ENCODE measurements at regions not wholly inside any gene's neighbourhood (a gene's known extent, or its start where the extent isn't known, plus 50 kb on each side); places are given as distances from the start of the nearest gene placed in this dataset.

GRCh38 chr15:62431817-62432216 is 266.7 kb upstream of the C2CD4B start:
- ChIA-PET POLR2A (no interaction called here), CTCF (no interaction called here)
- ATAC-seq (ENCODE audit: low read depth) (no peak), DNase-seq (no peak)
- Mint-ChIP-seq H3K4me1 (no peaks in the 10 kb centered on the region), H3K4me3 (no peak overlapping the region), H3K27me3 (no peaks in the 10 kb centered on the region), H3K27ac (no peak overlapping the region), H3K9me3 (ENCODE audit: insufficient read depth) (no peaks in the 10 kb centered on the region)
- Histone ChIP-seq H3K27ac (ENCODE audit: low read length in 2 of 2) (no peak overlapping the region), H4K20me1 (ENCODE audit: control insufficient read depth, insufficient read depth, low read length, poor library complexity, severe bottlenecking) (no peaks in the 10 kb centered on the region), H3K9ac (ENCODE audit: low read length) (no peak overlapping the region), H3K27me3 (replicated peaks in 1 of 4; ENCODE audit: control extremely low read depth in 1 of 4, control insufficient read depth in 3 of 4, insufficient read depth in 4 of 4, low read length in 3 of 4) (no peaks in the 10 kb centered on the region), H3K79me2 (ENCODE audit: control insufficient read depth, insufficient read depth, low read length) (no peaks in the 10 kb centered on the region), H3K4me1 (ENCODE audit: control insufficient read depth in 2 of 2, insufficient read depth in 2 of 2, low read length in 2 of 2) (no peaks in the 10 kb centered on the region), H2AFZ (ENCODE audit: insufficient read depth, low read depth, low read length, poor library complexity, severe bottlenecking) (no peak overlapping the region), H3K36me3 (replicated peaks in 1 of 2; ENCODE audit: control extremely low read depth in 1 of 2, control insufficient read depth in 1 of 2, extremely low read depth in 1 of 2, insufficient read depth in 2 of 2, low read length in 1 of 2) (no peaks in the 10 kb centered on the region), H3K4me2 (replicated peaks; ENCODE audit: low read depth, low read length, poor library complexity, severe bottlenecking) (no peak overlapping the region), H3K9me3 (ENCODE audit: control extremely low read depth in 1 of 3, control insufficient read depth in 2 of 3, insufficient read depth in 1 of 3, low read length in 2 of 3) (no peaks in the 10 kb centered on the region), H3K4me3 (ENCODE audit: control extremely low read depth in 1 of 5, extremely low read depth in 1 of 5, insufficient read depth in 1 of 5, low read depth in 2 of 5, low read length in 4 of 5) (no peak overlapping the region)
- intact Hi-C loops (cut with micrococcal nuclease): no loop called here
- TF ChIP-seq EZH2 (IDR thresholded peaks at IDR 0.05; ENCODE audit: borderline replicate concordance, insufficient read depth, low read depth, low read length, poor library complexity, severe bottlenecking): no peak
- TF ChIP-seq, protein P1, sequence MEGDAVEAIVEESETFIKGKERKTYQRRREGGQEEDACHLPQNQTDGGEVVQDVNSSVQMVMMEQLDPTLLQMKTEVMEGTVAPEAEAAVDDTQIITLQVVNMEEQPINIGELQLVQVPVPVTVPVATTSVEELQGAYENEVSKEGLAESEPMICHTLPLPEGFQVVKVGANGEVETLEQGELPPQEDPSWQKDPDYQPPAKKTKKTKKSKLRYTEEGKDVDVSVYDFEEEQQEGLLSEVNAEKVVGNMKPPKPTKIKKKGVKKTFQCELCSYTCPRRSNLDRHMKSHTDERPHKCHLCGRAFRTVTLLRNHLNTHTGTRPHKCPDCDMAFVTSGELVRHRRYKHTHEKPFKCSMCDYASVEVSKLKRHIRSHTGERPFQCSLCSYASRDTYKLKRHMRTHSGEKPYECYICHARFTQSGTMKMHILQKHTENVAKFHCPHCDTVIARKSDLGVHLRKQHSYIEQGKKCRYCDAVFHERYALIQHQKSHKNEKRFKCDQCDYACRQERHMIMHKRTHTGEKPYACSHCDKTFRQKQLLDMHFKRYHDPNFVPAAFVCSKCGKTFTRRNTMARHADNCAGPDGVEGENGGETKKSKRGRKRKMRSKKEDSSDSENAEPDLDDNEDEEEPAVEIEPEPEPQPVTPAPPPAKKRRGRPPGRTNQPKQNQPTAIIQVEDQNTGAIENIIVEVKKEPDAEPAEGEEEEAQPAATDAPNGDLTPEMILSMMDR (IDR thresholded peaks at IDR 0.05): no peak
- WGBS (ENCODE audit: insufficient coverage): 86% methylated on average over 2 of the region's 5 CpGs

GRCh38 chr15:62432702-62433398 is 267.8 kb upstream of the C2CD4B start:
- Histone ChIP-seq H3K9me3 (ENCODE audit: control extremely low read depth in 1 of 3, control insufficient read depth in 2 of 3, insufficient read depth in 1 of 3, low read length in 2 of 3) (no peaks in the 10 kb centered on the region), H4K20me1 (ENCODE audit: control insufficient read depth, insufficient read depth, low read length, poor library complexity, severe bottlenecking) (no peaks in the 10 kb centered on the region), H2AFZ (ENCODE audit: insufficient read depth, low read depth, low read length, poor library complexity, severe bottlenecking) (no peak overlapping the region), H3K79me2 (ENCODE audit: control insufficient read depth, insufficient read depth, low read length) (no peaks in the 10 kb centered on the region), H3K27me3 (replicated peaks in 1 of 4; ENCODE audit: control extremely low read depth in 1 of 4, control insufficient read depth in 3 of 4, insufficient read depth in 4 of 4, low read length in 3 of 4) (no peaks in the 10 kb centered on the region), H3K9ac (ENCODE audit: low read length) (no peak overlapping the region), H3K27ac (ENCODE audit: low read length in 2 of 2) (no peak overlapping the region), H3K36me3 (replicated peaks in 1 of 2; ENCODE audit: control extremely low read depth in 1 of 2, control insufficient read depth in 1 of 2, extremely low read depth in 1 of 2, insufficient read depth in 2 of 2, low read length in 1 of 2) (no peaks in the 10 kb centered on the region), H3K4me3 (ENCODE audit: control extremely low read depth in 1 of 5, extremely low read depth in 1 of 5, insufficient read depth in 1 of 5, low read depth in 2 of 5, low read length in 4 of 5) (no peak overlapping the region), H3K4me2 (replicated peaks; ENCODE audit: low read depth, low read length, poor library complexity, severe bottlenecking) (no peak overlapping the region), H3K4me1 (ENCODE audit: control insufficient read depth in 2 of 2, insufficient read depth in 2 of 2, low read length in 2 of 2) (no peaks in the 10 kb centered on the region)
- ChIA-PET POLR2A (no interaction called here), CTCF (no interaction called here)
- Mint-ChIP-seq H3K4me3 (no peak overlapping the region), H3K27me3 (no peaks in the 10 kb centered on the region), H3K27ac (no peak overlapping the region), H3K4me1 (no peaks in the 10 kb centered on the region), H3K9me3 (ENCODE audit: insufficient read depth) (no peaks in the 10 kb centered on the region)
- no peak for TF ChIP-seq EZH2 (IDR thresholded peaks at IDR 0.05; ENCODE audit: borderline replicate concordance, insufficient read depth, low read depth, low read length, poor library complexity, severe bottlenecking)
- TF ChIP-seq, protein P1 (IDR thresholded peaks at IDR 0.05): no peak
- DNase-seq (no peak), ATAC-seq (ENCODE audit: low read depth) (no peak)
- WGBS (ENCODE audit: insufficient coverage): 80% methylated on average over 2 of the region's 5 CpGs
- intact Hi-C loops (cut with micrococcal nuclease): no loop called here

All from B cell (primary cell).